ENCODE measurements at regions not wholly inside any gene's neighbourhood (a gene's known extent, or its start where the extent isn't known, plus 50 kb on each side); places are given as distances from the start of the nearest gene placed in this dataset.
"Not testable (repeated sequence)": the region's sequence is repeated elsewhere in the genome, so short reads cannot be mapped to it uniquely, and the experiment has no call there.

DNA sequence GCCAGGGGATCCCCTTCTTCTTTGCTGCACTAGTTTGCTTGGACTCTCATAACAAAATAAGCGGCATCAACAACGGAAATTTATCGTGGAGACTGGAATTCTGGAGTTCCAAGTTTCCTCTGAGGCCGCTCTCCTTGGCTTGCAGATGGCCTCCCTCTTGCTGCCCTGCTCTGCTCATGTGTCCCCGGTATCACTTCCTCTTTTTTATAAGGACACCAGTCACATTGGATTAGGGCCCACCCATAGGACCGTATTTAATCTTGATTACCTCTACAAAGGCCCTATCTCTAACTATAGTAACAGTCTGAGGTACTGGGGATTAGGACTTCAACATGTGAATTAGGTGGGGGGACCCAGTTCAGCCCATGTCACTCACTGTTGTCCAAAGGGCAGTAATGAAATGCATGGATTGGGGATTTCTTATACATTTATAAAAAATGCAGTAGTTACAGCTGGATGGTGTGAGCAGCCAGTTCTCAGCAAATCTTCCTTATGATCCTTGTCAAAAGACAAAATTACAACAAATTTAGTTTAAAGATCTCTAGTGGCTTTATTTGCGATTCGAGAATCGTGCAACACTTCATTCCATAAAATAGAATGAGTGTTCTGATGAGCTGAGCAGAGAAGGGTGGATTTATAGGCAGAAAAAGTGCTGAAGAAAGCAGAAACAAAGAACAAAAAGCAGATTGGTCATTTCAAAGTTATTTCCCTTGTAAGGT, 59.3 kb upstream of the AKAP12 start:
- no peaks in the 10 kb centered on the region for H4K20me1 ChIP-seq (ENCODE audit: insufficient read depth, low read length)
- no peak overlapping the region for H3K27ac ChIP-seq (ENCODE audit: low read depth, low read length, poor library complexity, severe bottlenecking)
- TF ChIP-seq, protein P1, sequence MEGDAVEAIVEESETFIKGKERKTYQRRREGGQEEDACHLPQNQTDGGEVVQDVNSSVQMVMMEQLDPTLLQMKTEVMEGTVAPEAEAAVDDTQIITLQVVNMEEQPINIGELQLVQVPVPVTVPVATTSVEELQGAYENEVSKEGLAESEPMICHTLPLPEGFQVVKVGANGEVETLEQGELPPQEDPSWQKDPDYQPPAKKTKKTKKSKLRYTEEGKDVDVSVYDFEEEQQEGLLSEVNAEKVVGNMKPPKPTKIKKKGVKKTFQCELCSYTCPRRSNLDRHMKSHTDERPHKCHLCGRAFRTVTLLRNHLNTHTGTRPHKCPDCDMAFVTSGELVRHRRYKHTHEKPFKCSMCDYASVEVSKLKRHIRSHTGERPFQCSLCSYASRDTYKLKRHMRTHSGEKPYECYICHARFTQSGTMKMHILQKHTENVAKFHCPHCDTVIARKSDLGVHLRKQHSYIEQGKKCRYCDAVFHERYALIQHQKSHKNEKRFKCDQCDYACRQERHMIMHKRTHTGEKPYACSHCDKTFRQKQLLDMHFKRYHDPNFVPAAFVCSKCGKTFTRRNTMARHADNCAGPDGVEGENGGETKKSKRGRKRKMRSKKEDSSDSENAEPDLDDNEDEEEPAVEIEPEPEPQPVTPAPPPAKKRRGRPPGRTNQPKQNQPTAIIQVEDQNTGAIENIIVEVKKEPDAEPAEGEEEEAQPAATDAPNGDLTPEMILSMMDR (conservative IDR thresholded peaks at IDR 0.05; ENCODE audit: low read length): no peak
- TF ChIP-seq EZH2phosphoT487 (IDR thresholded peaks at IDR 0.05; ENCODE audit: borderline replicate concordance, low read depth, low read length): no peak
- peak; percentile 13 for DNase-seq (ENCODE audit: low spot score)
- no peaks in the 10 kb centered on the region for H3K9me2 ChIP-seq (ENCODE audit: insufficient read depth, low read length)
- H2AFZ ChIP-seq (ENCODE audit: low read length): no peak overlapping the region
- H3K4me3 ChIP-seq (ENCODE audit: low read depth, low read length, poor library complexity, severe bottlenecking): no peak overlapping the region
- no peak overlapping the region for H3K4me2 ChIP-seq (ENCODE audit: low read length)
- no TSS peak for BruUV-seq (replicated peaks)
- intact Hi-C loops (cut with micrococcal nuclease; ENCODE audit: unreplicated experiment): no loop called here
- CTCF ChIA-PET (ENCODE audit: unreplicated experiment): no interaction called here
- H3K9me3 ChIP-seq (ENCODE audit: low read length): no peaks in the 10 kb centered on the region
- no peaks in the 10 kb centered on the region for H3K79me2 ChIP-seq (ENCODE audit: insufficient read depth, low read depth, low read length)
- POLR2A ChIA-PET: interaction anchor here (0.6 to 0.7 kb wide), 2 partner anchors 385 to 539 kb away, joined by 3 read pairs; no protein-coding TSS in a partner anchor
- H3K4me1 ChIP-seq (ENCODE audit: insufficient read depth, low read length, poor library complexity, severe bottlenecking): no peaks in the 10 kb centered on the region
- H3K36me3 ChIP-seq (ENCODE audit: insufficient read depth, low read length): no peaks in the 10 kb centered on the region

DNA sequence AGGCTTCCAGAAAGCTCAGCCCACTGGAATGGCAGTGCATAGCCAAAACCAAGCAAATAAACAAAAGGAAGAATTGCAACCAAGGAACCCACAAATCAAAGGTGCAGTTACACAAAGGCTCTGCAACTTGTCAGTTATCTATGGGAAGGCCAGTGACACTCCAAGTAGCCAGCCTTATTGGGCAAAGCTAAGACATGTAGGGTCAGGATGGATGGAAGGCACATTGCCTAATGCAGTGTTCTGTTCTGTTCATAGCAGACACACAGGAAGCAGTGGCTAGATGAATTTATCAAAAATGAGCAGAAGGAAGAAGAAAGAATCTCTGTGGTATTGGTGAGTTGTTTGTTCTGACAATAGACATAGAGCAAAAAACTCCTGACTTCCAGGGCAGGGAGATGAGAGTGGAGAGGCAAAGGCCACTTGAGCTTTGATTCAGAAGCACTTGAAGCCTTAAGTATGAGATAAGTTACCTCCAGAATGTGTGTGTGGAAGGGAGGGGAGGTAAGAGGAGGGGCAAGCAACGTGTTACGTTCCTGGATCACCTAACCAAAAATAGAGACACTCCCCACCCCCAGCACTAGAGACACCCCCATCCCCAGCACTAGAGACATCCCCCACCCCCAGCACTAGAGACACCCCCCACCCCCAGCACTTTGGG, 57.9 kb upstream of the AKAP12 start:
- DNase-seq (ENCODE audit: low spot score): no peak
- no peak for TF ChIP-seq EZH2phosphoT487 (IDR thresholded peaks at IDR 0.05; ENCODE audit: borderline replicate concordance, low read depth, low read length)
- TF ChIP-seq, protein P1 (conservative IDR thresholded peaks at IDR 0.05; ENCODE audit: low read length): no peak
- H2AFZ ChIP-seq (ENCODE audit: low read length): no peak overlapping the region

DNA sequence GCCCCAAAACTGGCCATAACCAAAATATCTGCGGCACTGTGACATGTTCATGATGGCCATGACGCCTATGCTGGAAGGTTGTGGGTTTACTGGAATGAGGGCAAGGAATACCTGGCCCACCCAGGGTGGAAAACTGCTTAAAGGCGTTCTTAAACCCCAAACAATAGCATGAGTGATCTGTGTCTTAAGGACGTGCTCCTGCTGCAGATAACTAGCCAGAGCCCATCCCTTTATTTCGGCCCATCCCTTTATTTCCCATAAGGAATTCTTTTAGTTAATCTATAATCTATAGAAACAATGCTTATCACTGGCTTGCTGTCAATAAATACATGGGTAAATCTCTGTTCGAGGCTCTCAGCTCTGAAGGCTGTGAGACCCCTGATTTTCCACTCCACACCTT, 56.8 kb upstream of the AKAP12 start:
- H3K9me2 ChIP-seq (ENCODE audit: insufficient read depth, low read length); CTCF ChIA-PET (ENCODE audit: unreplicated experiment); intact Hi-C loops (cut with micrococcal nuclease; ENCODE audit: unreplicated experiment); H3K27ac ChIP-seq (ENCODE audit: low read depth, low read length, poor library complexity, severe bottlenecking); H3K9me3 ChIP-seq (ENCODE audit: low read length); BruUV-seq (replicated peaks); H3K4me2 ChIP-seq (ENCODE audit: low read length); H3K79me2 ChIP-seq (ENCODE audit: insufficient read depth, low read depth, low read length); H3K4me1 ChIP-seq (ENCODE audit: insufficient read depth, low read length, poor library complexity, severe bottlenecking); DNase-seq (ENCODE audit: low spot score); H4K20me1 ChIP-seq (ENCODE audit: insufficient read depth, low read length); H3K4me3 ChIP-seq (ENCODE audit: low read depth, low read length, poor library complexity, severe bottlenecking); H2AFZ ChIP-seq (ENCODE audit: low read length); H3K36me3 ChIP-seq (ENCODE audit: insufficient read depth, low read length): not testable (repeated sequence)
- POLR2A ChIA-PET: interaction anchor here (0.6 to 0.8 kb wide), 2 partner anchors 117 to 1211 kb away, joined by 3 read pairs; no protein-coding TSS in a partner anchor

More for the DNA sequence above, 57.9 kb upstream of the AKAP12 start:
- BruUV-seq (replicated peaks): no TSS peak
- ChIA-PET CTCF (ENCODE audit: unreplicated experiment) (no interaction called here), POLR2A (interaction anchor here (0.6 to 0.8 kb wide), 2 partner anchors 7 to 1212 kb away, joined by 3 to 7 read pairs; no protein-coding TSS in a partner anchor)
- no peaks in the 10 kb centered on the region for H4K20me1 ChIP-seq (ENCODE audit: insufficient read depth, low read length)
- no peaks in the 10 kb centered on the region for H3K4me1 ChIP-seq (ENCODE audit: insufficient read depth, low read length, poor library complexity, severe bottlenecking)
- no peaks in the 10 kb centered on the region for H3K9me2 ChIP-seq (ENCODE audit: insufficient read depth, low read length)
- no peak overlapping the region for H3K27ac ChIP-seq (ENCODE audit: low read depth, low read length, poor library complexity, severe bottlenecking)
- intact Hi-C loops (cut with micrococcal nuclease; ENCODE audit: unreplicated experiment): no loop called here
- no peaks in the 10 kb centered on the region for H3K79me2 ChIP-seq (ENCODE audit: insufficient read depth, low read depth, low read length)
- no peaks in the 10 kb centered on the region for H3K36me3 ChIP-seq (ENCODE audit: insufficient read depth, low read length)
- H3K9me3 ChIP-seq (ENCODE audit: low read length): no peaks in the 10 kb centered on the region
- H3K4me3 ChIP-seq (ENCODE audit: low read depth, low read length, poor library complexity, severe bottlenecking): no peak overlapping the region
- H3K4me2 ChIP-seq (ENCODE audit: low read length): no peak overlapping the region

Data from OCI-LY7 (cell line).